Hepatocyte (in vitro differentiated cells): ENCODE measurements at regions not wholly inside any gene's neighbourhood (a gene's known extent, or its start where the extent isn't known, plus 50 kb on each side); places are given as distances from the start of the nearest gene placed in this dataset.

ENCODE experiments used
- CTCF ChIP-seq: fragments of 200-600 bp; sonication (generic); IDR thresholded peaks from 2 replicates; pipeline ENCODE4 v1.5.1; 2016; ENCODE audit warnings: antibody characterized with exemption, mild to moderate bottlenecking; ENCODE audit not compliant: poor library complexity
- EZH2 ChIP-seq: fragments of 200-600 bp; sonication (generic); IDR thresholded peaks from 2 replicates; pipeline ENCODE4 v1.6.1; 2016; ENCODE audit warnings: antibody characterized with exemption, mild to moderate bottlenecking, borderline replicate concordance
- EZH2phosphoT487 ChIP-seq: fragments of 200-600 bp; sonication (generic); IDR thresholded peaks from one replicate; pipeline ENCODE4 v1.6.1; 2018; ENCODE audit warnings: antibody characterized with exemption, mild to moderate bottlenecking, low read depth, moderate library complexity; ENCODE audit not compliant: unreplicated experiment, severe bottlenecking

GRCh38 chr22:27195094-27195493 is 537.7 kb downstream of the MIAT start:
- TF ChIP-seq CTCF = no peak
- TF ChIP-seq EZH2 = no peak
- TF ChIP-seq EZH2phosphoT487 = no peak
